ENCODE measurements at regions not wholly inside any gene's neighbourhood (a gene's known extent, or its start where the extent isn't known, plus 50 kb on each side); places are given as distances from the start of the nearest gene placed in this dataset.
"Not testable (repeated sequence)": the region's sequence is repeated elsewhere in the genome, so short reads cannot be mapped to it uniquely, and the experiment has no call there.

DNA sequence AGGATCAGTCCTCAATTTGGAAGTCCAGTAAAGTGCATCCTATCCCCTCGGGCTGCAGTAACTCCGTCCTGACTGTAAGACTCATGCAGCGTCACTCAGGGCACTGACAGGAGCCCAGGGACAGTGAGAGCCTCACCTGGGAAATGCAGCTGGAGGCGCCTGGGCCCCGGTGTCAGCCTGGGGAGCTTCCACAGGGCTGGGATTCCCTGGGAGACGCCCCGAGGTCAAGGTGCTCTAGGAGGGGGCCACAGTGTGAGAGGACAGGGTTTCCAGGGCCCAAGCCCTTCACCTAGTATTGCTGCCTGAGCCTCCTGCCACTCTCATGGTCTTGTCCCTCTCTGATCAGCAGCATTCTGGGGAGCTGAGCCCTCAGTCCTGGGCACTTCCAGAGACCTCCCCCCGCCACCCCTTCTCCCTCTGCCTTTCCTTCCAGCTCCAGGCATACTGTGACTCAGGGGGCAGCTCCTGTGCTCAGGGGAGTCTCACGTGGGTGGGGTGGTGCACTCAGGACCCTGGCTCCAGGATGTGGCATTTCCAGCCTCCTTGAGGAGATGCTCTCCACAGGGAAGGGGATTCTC lies 99.1 kb upstream of the IGLL5 start:
- TF ChIP-seq, protein P1, sequence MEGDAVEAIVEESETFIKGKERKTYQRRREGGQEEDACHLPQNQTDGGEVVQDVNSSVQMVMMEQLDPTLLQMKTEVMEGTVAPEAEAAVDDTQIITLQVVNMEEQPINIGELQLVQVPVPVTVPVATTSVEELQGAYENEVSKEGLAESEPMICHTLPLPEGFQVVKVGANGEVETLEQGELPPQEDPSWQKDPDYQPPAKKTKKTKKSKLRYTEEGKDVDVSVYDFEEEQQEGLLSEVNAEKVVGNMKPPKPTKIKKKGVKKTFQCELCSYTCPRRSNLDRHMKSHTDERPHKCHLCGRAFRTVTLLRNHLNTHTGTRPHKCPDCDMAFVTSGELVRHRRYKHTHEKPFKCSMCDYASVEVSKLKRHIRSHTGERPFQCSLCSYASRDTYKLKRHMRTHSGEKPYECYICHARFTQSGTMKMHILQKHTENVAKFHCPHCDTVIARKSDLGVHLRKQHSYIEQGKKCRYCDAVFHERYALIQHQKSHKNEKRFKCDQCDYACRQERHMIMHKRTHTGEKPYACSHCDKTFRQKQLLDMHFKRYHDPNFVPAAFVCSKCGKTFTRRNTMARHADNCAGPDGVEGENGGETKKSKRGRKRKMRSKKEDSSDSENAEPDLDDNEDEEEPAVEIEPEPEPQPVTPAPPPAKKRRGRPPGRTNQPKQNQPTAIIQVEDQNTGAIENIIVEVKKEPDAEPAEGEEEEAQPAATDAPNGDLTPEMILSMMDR (IDR thresholded peaks at IDR 0.05; ENCODE audit: borderline replicate concordance, control extremely low read depth, extremely low read depth, insufficient read depth, missing control alignments) = no peak
- in situ Hi-C loops (cut with MboI; ENCODE audit: low sequenced_read_pairs, unreplicated experiment) = no loop called here
- DNase-seq (ENCODE audit: low spot score) = no peak

DNA sequence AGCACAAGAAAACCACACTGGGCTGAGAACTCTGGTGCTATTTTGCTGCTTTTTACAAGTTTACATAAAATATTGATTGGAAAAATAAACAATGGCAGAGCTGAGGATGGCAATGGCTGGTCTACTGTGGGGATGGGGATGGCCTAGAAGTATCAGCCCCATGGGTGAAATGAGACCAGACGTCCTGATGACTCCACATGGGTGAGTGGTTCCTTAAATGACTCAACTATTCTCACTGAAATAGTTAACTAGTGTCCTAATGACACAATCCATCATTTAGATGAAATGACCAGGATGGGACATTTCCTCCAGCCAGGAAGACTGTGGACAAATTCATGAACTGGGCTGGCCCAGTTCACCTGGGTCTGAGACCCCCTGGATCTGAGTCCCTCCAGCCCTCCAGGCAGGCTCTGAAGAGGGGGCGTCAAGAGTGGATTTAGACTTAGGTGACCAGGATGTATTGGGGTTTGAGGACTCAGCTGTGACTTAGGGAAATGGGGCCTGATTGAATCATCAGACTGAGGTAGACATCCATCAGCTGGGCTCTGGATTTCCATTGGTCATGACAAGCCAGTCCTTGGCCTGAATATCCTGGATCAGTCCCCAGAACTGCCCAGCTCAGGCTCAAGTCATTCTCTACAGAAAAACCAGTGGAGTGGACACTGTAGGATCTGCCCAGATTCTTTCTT lies 98.2 kb upstream of the IGLL5 start:
- TF ChIP-seq, protein P1 (IDR thresholded peaks at IDR 0.05; ENCODE audit: borderline replicate concordance, control extremely low read depth, extremely low read depth, insufficient read depth, missing control alignments) = no peak
- DNase-seq (ENCODE audit: low spot score) = no peak
- in situ Hi-C loops (cut with MboI; ENCODE audit: low sequenced_read_pairs, unreplicated experiment) = no loop called here

DNA sequence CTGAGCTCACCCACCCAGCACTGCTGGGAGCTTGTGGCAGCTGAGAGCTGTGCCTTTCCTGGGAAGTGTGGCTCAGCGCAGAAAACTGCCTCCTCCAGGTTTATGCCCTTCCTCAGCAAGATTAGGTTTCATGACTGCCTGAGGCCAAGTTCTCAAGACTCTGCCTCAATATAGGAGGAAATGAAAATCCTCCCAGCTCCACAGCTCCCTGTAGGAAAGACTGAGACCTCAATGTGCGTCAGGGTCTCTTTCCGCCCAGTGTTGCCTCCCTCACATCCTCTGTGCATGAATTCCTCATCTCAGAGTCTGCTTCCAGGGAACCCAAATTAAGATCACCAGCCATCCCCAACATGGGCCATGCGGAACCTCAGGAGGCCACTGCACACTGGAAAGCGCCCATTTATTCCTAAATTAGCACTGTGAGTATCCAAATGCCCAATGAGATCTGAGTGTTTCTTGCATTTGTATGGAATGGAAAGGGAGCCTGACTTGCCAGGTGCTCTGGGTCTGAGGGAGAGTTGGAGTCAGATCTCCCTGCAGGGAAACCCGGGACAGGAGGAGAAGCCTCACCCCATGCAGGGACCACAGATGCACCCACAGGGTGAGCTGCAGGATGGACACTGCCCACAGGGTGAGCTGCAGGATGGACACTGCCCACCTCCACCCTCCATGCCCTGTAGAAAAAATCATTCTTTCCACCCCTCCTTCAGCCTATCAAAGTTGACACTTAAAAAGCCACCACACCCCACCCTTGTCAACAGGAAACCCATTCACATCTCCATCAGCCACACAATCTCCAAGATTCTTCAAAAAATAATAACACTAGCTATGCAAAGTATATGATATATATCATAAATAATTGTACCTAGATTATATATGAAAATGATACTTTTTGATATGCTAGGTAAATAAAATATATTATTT lies 97.4 kb upstream of the IGLL5 start:
- in situ Hi-C loops (cut with MboI; ENCODE audit: low sequenced_read_pairs, unreplicated experiment) = no loop called here
- TF ChIP-seq, protein P1 (IDR thresholded peaks at IDR 0.05; ENCODE audit: borderline replicate concordance, control extremely low read depth, extremely low read depth, insufficient read depth, missing control alignments) = no peak

DNA sequence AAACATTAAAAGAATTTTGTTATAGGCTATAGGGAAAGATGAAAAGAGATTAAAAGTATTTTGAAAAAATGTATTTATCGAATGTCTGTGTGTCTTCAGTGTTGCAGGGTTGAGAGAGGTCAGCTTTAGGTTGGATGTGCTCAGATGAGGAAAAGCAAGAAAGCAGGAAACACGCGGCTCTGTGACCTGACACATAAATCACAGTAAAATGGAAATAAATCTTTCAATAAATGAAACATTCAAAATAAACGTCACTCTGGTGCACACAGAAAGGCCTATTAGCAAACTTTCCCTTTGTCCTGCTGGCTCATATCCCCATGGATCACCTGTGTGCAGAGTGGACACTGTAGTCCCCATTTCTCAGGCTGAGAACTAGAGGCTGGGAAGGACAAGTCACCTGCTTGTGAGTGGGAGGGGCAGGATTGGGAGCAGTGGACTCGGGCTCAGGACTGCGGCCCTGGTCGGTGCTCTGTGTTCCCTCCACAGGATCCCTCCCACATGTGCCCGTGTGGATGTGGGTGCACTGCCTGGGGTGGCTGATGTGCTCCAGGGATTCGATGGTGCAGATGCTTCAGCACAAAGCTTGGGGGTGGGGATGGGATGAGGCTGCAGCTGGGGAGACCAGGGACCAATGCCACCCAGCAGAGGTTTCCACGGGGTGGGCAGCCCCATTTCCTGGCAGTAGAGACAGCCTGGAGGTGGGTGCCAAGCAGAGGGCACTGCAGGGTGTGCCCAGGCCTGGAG lies 96.0 kb upstream of the IGLL5 start:
- DNase-seq (ENCODE audit: low spot score) = no peak
- in situ Hi-C loops (cut with MboI; ENCODE audit: low sequenced_read_pairs, unreplicated experiment) = no loop called here
- TF ChIP-seq, protein P1 (IDR thresholded peaks at IDR 0.05; ENCODE audit: borderline replicate concordance, control extremely low read depth, extremely low read depth, insufficient read depth, missing control alignments) = no peak

More for the DNA sequence above, 97.4 kb upstream of the IGLL5 start:
- DNase-seq (ENCODE audit: low spot score) = no peak

DNA sequence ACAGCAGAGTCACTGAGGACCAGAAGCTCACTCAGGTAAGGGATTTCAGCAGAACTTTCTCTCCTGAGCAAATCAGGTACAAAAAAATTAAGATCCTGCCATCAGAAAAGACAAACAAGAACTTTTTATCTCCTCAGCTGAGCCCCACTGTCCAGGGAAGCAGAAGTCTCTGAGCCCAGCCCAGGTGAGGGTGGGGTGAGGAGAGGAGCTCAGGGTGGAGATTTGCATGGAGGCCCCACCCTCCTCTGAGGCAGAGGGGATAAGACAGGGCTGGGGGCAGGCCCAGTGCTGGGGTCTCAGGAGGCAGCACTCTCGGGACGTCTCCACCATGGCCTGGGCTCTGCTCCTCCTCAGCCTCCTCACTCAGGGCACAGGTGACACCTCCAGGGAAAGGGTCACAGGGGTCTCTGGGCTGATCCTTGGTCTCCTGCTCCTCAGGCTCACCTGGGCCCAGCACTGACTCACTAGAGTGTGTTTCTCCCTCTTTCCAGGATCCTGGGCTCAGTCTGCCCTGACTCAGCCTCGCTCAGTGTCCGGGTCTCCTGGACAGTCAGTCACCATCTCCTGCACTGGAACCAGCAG lies 95.3 kb upstream of the IGLL5 start:
- in situ Hi-C loops (cut with MboI; ENCODE audit: low sequenced_read_pairs, unreplicated experiment) = not testable (repeated sequence)

DNA sequence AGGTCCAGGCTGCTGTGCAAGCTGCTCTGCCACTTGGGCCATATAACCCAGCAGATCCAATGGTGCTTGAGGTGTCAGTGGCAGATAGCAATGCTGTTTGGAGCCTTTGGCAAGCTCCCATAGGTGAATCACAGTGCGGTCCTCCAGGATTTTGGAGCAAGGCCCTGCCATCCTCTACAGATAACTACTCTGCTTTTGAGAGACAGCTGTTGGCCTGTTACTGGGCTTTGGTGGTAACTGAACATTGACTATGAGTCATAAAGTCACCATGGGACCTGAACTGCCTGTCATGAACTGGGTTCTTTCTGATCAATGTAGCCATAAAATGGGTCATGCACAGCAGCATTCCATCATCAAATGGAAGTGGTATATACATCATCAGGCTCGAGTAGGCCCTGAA lies 92.0 kb upstream of the IGLL5 start:
- DNase-seq (ENCODE audit: low spot score); in situ Hi-C loops (cut with MboI; ENCODE audit: low sequenced_read_pairs, unreplicated experiment): not testable (repeated sequence)

More for the DNA sequence above, 95.3 kb upstream of the IGLL5 start:
- DNase-seq (ENCODE audit: low spot score) = not testable (repeated sequence)

DNA sequence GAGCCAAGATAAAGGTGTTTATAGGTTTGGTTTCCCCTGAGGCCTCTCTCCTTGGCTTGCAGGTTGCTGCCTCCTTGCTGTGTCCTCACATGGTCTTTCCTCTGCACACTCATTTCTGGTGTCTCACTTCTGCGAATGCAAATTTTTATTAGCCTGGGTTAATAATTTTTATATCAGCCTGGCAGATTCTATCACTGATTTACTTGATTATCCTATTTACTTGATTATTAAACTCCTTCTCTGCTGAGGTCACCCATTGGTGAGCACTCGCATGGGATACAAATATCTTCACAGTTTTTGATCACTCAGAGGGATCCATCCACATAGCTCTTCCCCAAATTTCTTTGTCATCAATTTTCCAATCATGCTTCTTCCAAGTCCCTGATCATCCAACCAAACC lies 90.9 kb upstream of the IGLL5 start:
- DNase-seq (ENCODE audit: low spot score) = no peak
- TF ChIP-seq, protein P1 (IDR thresholded peaks at IDR 0.05; ENCODE audit: borderline replicate concordance, control extremely low read depth, extremely low read depth, insufficient read depth, missing control alignments) = no peak
- in situ Hi-C loops (cut with MboI; ENCODE audit: low sequenced_read_pairs, unreplicated experiment) = no loop called here

All from GM13976 (cell line).